ENCODE measurements at regions not wholly inside any gene's neighbourhood (a gene's known extent, or its start where the extent isn't known, plus 50 kb on each side); places are given as distances from the start of the nearest gene placed in this dataset.

GRCh38 chr2:200158647-200159356, 147.7 kb upstream of the SPATS2L start:
- no peak for TF ChIP-seq CTCF (IDR thresholded peaks at IDR 0.05; ENCODE audit: extremely low read depth in 1 of 2, insufficient read depth in 1 of 2, low read depth in 1 of 2, low read length in 2 of 2)
- no peak for TF ChIP-seq EZH2 (IDR thresholded peaks at IDR 0.05; ENCODE audit: borderline replicate concordance, low read depth, low read length, severe bottlenecking)
- no peak for TF ChIP-seq POLR2A (IDR thresholded peaks at IDR 0.05; ENCODE audit: low read depth, low read length)
- TF ChIP-seq POLR2AphosphoS5 (IDR thresholded peaks at IDR 0.05; ENCODE audit: insufficient read depth, low read depth, low read length), result no peak
- TF ChIP-seq FOS (IDR thresholded peaks at IDR 0.05; ENCODE audit: borderline replicate concordance, insufficient read depth, low read length), result no peak
- no peak for TF ChIP-seq MYC (IDR thresholded peaks at IDR 0.05; ENCODE audit: low read depth, low read length)
- TF ChIP-seq, protein P1, sequence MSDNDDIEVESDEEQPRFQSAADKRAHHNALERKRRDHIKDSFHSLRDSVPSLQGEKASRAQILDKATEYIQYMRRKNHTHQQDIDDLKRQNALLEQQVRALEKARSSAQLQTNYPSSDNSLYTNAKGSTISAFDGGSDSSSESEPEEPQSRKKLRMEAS (IDR thresholded peaks at IDR 0.05; ENCODE audit: insufficient read depth, insufficient read length), result no peak
- no peak for TF ChIP-seq GATA2 (IDR thresholded peaks at IDR 0.05; ENCODE audit: insufficient read depth, insufficient read length, low read depth, low read length)
- TF ChIP-seq JUN (IDR thresholded peaks at IDR 0.05; ENCODE audit: borderline replicate concordance, insufficient read depth, insufficient read length, low read depth), result no peak

Data from endothelial cell of umbilical vein (primary cell).